ENCODE measurements at regions not wholly inside any gene's neighbourhood (a gene's known extent, or its start where the extent isn't known, plus 50 kb on each side); places are given as distances from the start of the nearest gene placed in this dataset.

- no peak for DNase-seq (ENCODE audit: insufficient read length)
- no peak for FAIRE-seq
- TF ChIP-seq POLR2AphosphoS5 (IDR thresholded peaks at IDR 0.05; ENCODE audit: low read depth, low read length) (no peak), POLR2A (IDR thresholded peaks at IDR 0.05; ENCODE audit: low read depth, low read length) (no peak), TAF1 (IDR thresholded peaks at IDR 0.05; ENCODE audit: borderline replicate concordance, low read depth, low read length) (no peak)
Observed at GRCh38 chr22:44371741-44372525, 59.2 kb upstream of the SHISAL1 start.

DNA sequence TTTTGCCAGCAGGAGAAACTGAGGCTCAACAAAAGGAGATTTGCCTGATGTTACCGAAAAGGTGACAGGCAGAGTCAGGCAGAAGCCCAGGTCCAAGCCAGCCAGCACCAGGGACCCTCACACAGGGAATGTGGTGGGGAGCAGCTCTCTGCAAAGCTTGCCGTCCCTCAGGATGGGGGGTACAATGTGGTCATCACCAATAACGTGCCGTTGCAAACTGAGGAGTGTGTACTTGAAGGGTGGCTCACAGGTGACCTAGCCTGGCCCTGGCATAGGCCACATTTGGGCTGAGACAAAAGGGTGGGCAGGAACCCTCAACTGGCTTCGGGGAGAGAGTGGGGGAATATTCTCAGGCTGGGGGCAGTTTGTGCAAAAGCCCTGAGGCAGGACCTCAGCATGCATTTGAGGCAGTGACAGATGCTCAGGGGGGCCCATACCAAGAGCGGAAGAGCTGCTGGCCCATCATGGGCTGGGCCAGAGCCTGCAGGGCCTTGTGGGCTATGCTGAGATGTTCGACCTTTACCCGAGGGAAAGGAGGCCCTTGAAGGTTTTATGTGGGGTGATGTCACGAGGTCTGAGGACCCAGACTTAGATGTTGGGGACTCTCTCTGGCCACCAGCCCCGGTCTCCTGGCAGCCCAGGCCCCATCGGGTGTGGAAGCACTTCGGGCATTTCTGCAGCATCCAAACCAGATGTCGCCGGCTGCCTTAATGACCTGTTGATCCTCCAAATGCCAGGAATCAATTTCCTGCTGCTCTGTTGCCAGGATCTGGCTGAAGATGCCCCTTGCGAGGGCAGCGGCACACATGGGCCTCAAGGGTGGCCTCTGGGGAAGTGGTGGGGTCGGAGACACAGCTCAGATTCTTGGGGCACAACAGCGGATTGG lies 57.4 kb upstream of the SHISAL1 start:
- FAIRE-seq (no peak), DNase-seq (ENCODE audit: insufficient read length) (no peak)
- TF ChIP-seq POLR2AphosphoS5 (IDR thresholded peaks at IDR 0.05; ENCODE audit: low read depth, low read length) (no peak), TAF1 (IDR thresholded peaks at IDR 0.05; ENCODE audit: borderline replicate concordance, low read depth, low read length) (no peak), POLR2A (IDR thresholded peaks at IDR 0.05; ENCODE audit: low read depth, low read length) (no peak)

- TF ChIP-seq TAF1 (IDR thresholded peaks at IDR 0.05; ENCODE audit: borderline replicate concordance, low read depth, low read length) (no peak), POLR2A (IDR thresholded peaks at IDR 0.05; ENCODE audit: low read depth, low read length) (no peak), POLR2AphosphoS5 (IDR thresholded peaks at IDR 0.05; ENCODE audit: low read depth, low read length) (no peak)
- FAIRE-seq (no peak), DNase-seq (ENCODE audit: insufficient read length) (no peak)
Observed at GRCh38 chr22:44369293-44369661, 56.5 kb upstream of the SHISAL1 start.

DNA sequence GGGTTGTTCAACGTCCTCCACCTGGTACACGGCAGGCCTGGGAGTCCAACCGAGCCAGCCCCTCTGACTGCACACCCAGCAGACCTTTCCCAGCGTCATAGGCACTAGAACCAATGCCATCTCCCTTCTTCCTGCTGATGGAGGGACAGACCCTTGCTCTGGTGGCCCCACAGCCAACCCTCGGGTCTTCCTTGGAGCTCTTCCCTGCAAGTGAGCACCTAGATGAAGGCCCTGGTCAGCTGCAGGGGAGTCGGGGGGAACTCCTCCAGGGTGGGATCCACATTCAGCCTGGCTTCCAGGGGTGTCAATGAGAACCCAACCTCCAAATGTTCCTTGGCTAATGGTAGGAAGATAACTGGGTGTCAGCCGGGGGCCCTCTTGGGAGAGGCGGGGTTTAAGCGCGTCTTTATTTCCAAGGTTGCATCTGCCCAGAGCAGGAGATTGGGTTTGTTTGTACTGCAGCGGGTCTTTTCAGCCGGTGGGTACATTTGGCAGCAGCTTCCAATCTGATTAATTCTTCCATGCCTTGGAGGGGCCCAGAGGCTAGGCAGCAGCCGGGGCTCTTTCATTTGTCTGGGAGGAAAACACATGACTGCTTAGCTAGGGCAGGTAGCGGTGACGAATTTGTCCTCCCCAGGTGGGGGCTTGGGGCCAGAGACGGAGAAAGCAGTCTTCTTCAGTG lies 56.0 kb upstream of the SHISAL1 start:
- DNase-seq (ENCODE audit: insufficient read length), result no peak
- no peak for TF ChIP-seq POLR2A (IDR thresholded peaks at IDR 0.05; ENCODE audit: low read depth, low read length)
- TF ChIP-seq TAF1 (IDR thresholded peaks at IDR 0.05; ENCODE audit: borderline replicate concordance, low read depth, low read length), result no peak
- TF ChIP-seq POLR2AphosphoS5 (IDR thresholded peaks at IDR 0.05; ENCODE audit: low read depth, low read length), result no peak
- FAIRE-seq, result no peak

GRCh38 chr22:44366372-44367300 lies 53.9 kb upstream of the SHISAL1 start:
- no peak for FAIRE-seq
- TF ChIP-seq POLR2AphosphoS5 (IDR thresholded peaks at IDR 0.05; ENCODE audit: low read depth, low read length), result no peak
- TF ChIP-seq TAF1 (IDR thresholded peaks at IDR 0.05; ENCODE audit: borderline replicate concordance, low read depth, low read length), result no peak
- TF ChIP-seq POLR2A (IDR thresholded peaks at IDR 0.05; ENCODE audit: low read depth, low read length), result no peak

DNA sequence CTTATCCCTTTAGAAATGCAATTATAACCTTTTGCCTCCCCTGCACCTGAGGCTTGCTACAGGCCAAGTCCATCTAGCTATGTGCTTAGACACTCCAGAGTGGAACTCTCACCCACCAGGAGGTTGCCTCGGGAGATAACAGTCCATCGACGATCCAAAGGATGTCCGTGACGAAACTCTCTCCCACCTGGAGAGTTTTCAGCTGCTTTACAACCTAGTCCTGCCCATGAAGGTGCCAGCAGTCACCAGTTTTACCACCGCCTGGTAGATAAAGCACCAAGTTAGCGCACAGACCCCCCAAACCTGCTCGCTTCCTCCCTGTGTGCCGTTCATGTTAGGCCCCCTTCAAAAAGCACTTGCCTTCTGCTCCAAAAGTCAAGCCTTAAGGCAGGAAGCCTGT lies 53.1 kb upstream of the SHISAL1 start:
- no peak for FAIRE-seq
- no peak for DNase-seq (ENCODE audit: insufficient read length)
- TF ChIP-seq POLR2A (IDR thresholded peaks at IDR 0.05; ENCODE audit: low read depth, low read length) (no peak), POLR2AphosphoS5 (IDR thresholded peaks at IDR 0.05; ENCODE audit: low read depth, low read length) (no peak), TAF1 (IDR thresholded peaks at IDR 0.05; ENCODE audit: borderline replicate concordance, low read depth, low read length) (no peak)

More at GRCh38 chr22:44366372-44367300, 53.9 kb upstream of the SHISAL1 start:
- DNase-seq (ENCODE audit: insufficient read length), result no peak

DNA sequence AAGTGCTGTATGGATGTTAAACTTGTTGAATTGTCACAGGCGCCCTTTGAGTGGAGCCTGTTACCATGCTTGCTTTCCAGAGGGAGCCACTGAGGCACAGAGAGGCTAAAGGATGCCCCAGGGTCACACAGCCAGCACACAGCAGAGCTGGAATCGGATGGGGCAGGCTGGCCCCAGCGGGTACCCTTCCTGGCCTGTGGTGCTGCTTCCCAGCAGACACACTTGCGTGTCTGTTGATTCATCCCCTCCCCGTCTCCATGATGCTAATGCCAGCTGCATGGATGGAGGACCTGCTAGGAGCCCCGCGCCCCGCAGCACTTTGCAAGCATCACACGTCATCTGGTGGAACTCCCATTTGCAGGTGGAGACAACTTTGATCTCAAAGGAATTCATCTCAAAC lies 52.4 kb upstream of the SHISAL1 start:
- FAIRE-seq (no peak), DNase-seq (ENCODE audit: insufficient read length) (no peak)
- TF ChIP-seq TAF1 (IDR thresholded peaks at IDR 0.05; ENCODE audit: borderline replicate concordance, low read depth, low read length) (no peak), POLR2A (IDR thresholded peaks at IDR 0.05; ENCODE audit: low read depth, low read length) (no peak), POLR2AphosphoS5 (IDR thresholded peaks at IDR 0.05; ENCODE audit: low read depth, low read length) (no peak)

- DNase-seq (ENCODE audit: insufficient read length), result no peak
- no peak for TF ChIP-seq TAF1 (IDR thresholded peaks at IDR 0.05; ENCODE audit: borderline replicate concordance, low read depth, low read length)
- TF ChIP-seq POLR2A (IDR thresholded peaks at IDR 0.05; ENCODE audit: low read depth, low read length), result no peak
- TF ChIP-seq POLR2AphosphoS5 (IDR thresholded peaks at IDR 0.05; ENCODE audit: low read depth, low read length), result no peak
- no peak for FAIRE-seq
Observed at GRCh38 chr22:44364751-44365130, 52.0 kb upstream of the SHISAL1 start.

DNA sequence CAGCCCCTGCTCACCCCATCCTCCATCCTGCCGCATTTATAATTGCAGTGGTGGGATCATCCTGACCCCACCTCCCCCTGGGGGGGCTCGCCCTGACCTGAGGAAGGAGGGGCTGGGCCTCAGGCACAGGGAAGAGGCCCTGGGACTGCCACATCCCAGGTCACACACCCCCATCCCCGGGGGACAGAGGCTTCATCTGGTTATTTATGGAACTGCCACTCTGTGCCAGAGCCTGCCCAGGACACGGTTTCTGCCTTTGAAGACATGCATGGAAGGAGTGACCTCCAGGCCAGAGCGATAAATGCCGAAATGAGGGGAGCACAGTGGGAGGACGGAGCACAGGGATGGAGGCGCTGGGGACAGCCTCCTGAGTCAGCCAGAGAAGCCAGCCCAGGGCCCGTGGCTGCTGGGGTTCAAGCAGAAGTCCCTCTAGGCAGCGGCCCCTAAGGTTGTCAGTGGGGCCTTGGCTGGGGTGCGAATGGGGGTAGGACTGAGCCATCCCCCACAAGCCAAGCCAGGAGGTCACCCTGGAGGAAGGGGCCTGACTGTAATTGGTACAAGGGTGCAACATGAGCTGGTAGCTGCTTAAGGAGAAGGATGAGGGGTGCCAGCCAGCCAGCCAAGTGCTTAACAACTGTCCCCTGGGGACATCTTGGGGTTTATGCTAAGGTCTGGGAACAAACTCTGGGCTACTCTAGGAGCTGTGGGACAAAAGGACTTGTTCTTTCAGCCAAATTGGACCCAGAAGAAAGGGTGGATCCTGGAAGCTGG lies 51.4 kb upstream of the SHISAL1 start:
- no peak for TF ChIP-seq POLR2AphosphoS5 (IDR thresholded peaks at IDR 0.05; ENCODE audit: low read depth, low read length)
- TF ChIP-seq POLR2A (IDR thresholded peaks at IDR 0.05; ENCODE audit: low read depth, low read length), result no peak
- TF ChIP-seq TAF1 (IDR thresholded peaks at IDR 0.05; ENCODE audit: borderline replicate concordance, low read depth, low read length), result no peak
- no peak for DNase-seq (ENCODE audit: insufficient read length)
- FAIRE-seq, result no peak

Data from GM12892 (cell line).